ENCODE measurements at regions not wholly inside any gene's neighbourhood (a gene's known extent, or its start where the extent isn't known, plus 50 kb on each side); places are given as distances from the start of the nearest gene placed in this dataset.
"Not testable (repeated sequence)": the region's sequence is repeated elsewhere in the genome, so short reads cannot be mapped to it uniquely, and the experiment has no call there.

DNA sequence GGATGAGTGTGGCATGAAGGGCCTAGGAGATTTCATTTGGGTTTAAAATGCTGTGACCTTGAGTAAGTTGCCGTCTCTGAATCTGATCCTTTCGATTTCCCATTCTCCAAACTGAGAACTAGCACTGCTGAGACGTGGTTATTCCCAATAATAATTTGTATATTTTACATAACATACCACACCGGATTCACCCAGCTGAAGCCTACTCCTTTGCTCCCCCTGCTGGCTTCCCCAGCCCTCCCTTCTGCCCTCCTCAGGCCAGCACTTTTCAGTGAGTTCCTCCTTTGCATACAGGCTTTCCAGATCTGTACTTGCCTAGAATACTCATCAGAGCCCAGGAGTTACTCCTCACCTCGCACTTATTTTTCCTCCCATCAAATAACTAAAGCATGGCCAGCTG lies 255.1 kb downstream of the OR4F29 start:
- H3K27ac ChIP-seq; H3K9me3 ChIP-seq; H3K27me3 ChIP-seq; DNase-seq; H3K4me3 ChIP-seq; intact Hi-C loops (cut with DNase I); H3K36me3 ChIP-seq; H3K4me1 ChIP-seq (ENCODE audit: insufficient read depth): not testable (repeated sequence)
- no CpG with 5 or more reads among the region's 5 CpGs for WGBS, 3 donors

DNA sequence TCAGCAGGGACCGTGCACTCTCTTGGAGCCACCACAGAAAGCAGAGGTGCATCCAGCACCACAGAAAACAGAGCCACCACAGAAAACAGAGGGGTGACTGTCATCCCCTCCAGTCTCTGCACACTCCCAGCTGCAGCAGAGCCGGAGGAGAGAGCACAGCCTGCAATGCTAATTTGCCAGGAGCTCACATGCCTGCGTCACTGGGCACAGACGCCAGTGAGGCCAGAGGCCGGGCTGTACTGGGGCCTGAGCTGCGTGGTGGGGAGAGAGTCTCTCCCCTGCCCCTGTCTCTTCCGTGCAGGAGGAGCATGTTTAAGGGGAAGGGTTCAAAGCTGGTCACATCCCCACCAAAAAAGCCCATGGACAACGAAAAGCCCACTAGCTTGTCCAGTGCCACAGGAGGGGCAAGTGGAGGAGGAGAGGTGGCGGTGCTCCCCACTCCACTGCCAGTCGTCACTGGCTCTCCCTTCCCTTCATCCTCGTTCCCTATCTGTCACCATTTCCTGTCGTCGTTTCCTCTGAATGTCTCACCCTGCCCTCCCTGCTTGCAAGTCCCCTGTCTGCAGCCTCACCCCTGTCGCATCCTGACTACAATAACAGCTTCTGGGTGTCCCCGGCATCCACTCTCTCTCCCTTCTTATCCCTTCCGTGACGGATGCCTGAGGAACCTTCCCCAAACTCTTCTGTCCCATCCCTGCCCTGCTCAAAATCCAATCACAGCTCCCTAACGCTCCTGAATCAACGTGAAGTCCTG lies 260.0 kb downstream of the OR4F29 start:
- H3K27ac ChIP-seq; H3K4me1 ChIP-seq (ENCODE audit: insufficient read depth); intact Hi-C loops (cut with DNase I); H3K4me3 ChIP-seq; H3K36me3 ChIP-seq; H3K27me3 ChIP-seq; H3K9me3 ChIP-seq: not testable (repeated sequence)
- DNase-seq = peak in 4 of 5 donors; percentile 15 to 46 (median 24)
- 63 to 78% (median 72%) methylated on average over 15 to 17 of the region's 19 CpGs for WGBS, 3 donors

DNA sequence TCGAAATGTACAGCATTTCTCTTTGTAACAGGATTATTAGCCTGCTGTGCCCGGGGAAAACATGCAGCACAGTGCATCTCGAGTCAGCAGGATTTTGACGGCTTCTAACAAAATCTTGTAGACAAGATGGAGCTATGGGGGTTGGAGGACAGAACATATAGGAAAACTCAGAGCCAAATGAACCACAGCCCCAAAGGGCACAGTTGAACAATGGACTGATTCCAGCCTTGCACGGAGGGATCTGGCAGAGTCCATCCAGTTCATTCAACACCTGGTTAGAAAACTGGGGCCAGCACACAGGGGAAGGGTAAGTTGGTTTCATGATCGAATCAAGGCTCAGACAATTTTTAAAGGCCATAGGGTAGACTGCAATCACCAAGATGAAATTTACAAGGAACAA lies 260.8 kb downstream of the OR4F29 start:
- WGBS, 3 donors = 66 to 71% (median 70%) methylated on average over 4 to 5 of the region's 6 CpGs

DNA sequence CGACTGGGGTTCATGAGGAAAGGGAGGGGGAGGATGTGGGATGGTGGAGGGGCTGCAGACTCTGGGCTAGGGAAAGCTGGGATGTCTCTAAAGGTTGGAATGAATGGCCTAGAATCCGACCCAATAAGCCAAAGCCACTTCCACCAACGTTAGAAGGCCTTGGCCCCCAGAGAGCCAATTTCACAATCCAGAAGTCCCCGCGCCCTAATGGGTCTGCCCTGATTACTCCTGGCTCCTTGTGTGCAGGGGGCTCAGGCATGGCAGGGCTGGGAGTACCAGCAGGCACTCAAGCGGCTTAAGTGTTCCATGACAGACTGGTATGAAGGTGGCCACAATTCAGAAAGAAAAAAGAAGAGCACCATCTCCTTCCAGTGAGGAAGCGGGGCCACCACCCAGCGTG lies 261.6 kb downstream of the OR4F29 start:
- H3K27ac ChIP-seq; intact Hi-C loops (cut with DNase I); H3K27me3 ChIP-seq; H3K4me3 ChIP-seq; H3K9me3 ChIP-seq; H3K4me1 ChIP-seq (ENCODE audit: insufficient read depth); H3K36me3 ChIP-seq: not testable (repeated sequence)
- peak in 1 of 5 donors; percentile 3 for DNase-seq
- 78 to 85% (median 83%) methylated on average over 4 to 5 of the region's 8 CpGs for WGBS, 3 donors

More for the DNA sequence above, 260.8 kb downstream of the OR4F29 start:
- intact Hi-C loops (cut with DNase I); H3K4me1 ChIP-seq (ENCODE audit: insufficient read depth); H3K36me3 ChIP-seq; H3K9me3 ChIP-seq; DNase-seq; H3K4me3 ChIP-seq; H3K27ac ChIP-seq; H3K27me3 ChIP-seq: not testable (repeated sequence)

DNA sequence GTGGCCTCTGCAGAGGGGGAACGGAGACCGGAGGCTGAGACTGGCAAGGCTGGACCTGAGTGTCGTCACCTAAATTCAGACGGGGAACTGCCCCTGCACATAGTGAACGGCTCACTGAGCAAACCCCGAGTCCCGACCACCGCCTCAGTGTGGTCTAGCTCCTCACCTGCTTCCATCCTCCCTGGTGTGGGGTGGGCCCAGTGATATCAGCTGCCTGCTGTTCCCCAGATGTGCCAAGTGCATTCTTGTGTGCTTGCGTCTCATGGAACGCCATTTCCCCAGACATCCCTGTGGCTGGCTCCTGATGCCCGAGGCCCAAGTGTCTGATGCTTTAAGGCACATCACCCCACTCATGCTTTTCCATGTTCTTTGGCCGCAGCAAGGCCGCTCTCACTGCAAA lies 262.2 kb downstream of the OR4F29 start:
- H3K4me1 ChIP-seq (ENCODE audit: insufficient read depth); H3K9me3 ChIP-seq; H3K4me3 ChIP-seq; intact Hi-C loops (cut with DNase I); H3K27ac ChIP-seq; H3K36me3 ChIP-seq; H3K27me3 ChIP-seq: not testable (repeated sequence)
- WGBS, 3 donors = 85 to 91% (median 91%) methylated on average over 5 to 7 of the region's 13 CpGs
- DNase-seq = peak in 2 of 5 donors; percentile 4 to 30

DNA sequence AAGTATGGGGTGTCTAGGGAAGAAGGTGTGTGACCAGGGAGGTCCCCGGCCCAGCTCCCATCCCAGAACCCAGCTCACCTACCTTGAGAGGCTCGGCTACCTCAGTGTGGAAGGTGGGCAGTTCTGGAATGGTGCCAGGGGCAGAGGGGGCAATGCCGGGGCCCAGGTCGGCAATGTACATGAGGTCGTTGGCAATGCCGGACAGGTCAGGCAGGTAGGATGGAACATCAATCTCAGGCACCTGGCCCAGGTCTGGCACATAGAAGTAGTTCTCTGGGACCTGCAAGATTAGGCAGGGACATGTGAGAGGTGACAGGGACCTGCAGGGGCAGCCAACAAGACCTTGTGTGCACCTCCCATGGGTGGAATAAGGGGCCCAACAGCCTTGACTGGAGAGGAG lies 264.2 kb downstream of the OR4F29 start:
- H3K27ac ChIP-seq; intact Hi-C loops (cut with DNase I); H3K36me3 ChIP-seq; H3K4me1 ChIP-seq (ENCODE audit: insufficient read depth); H3K9me3 ChIP-seq; H3K27me3 ChIP-seq; H3K4me3 ChIP-seq: not testable (repeated sequence)
- peak in 2 of 5 donors; percentile 4 to 31 for DNase-seq
- WGBS, 3 donors = 74 to 78% methylated on average over 4 of the region's 6 CpGs; no CpG with 5 or more reads in 1 of the 3 donors

DNA sequence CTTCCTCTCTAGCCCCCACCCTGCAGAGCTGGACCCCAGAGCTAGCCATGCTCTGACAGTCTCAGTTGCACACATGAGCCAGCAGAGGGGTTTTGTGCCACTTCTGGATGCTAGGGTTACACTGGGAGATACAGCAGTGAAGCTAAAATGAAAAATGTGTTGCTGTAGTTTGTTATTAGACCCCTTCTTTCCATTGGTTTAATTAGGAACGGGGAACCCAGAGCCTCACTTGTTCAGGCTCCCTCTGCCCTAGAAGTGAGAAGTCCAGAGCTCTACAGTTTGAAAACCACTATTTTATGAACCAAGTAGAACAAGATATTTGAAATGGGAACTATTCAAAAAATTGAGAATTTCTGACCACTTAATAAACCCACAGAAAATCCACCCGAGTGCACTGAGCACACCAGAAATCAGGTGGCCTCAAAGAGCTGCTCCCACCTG lies 264.8 kb downstream of the OR4F29 start:
- H3K27me3 ChIP-seq; intact Hi-C loops (cut with DNase I); H3K4me1 ChIP-seq (ENCODE audit: insufficient read depth); H3K4me3 ChIP-seq; H3K36me3 ChIP-seq; H3K27ac ChIP-seq; H3K9me3 ChIP-seq: not testable (repeated sequence)
- DNase-seq = peak in 1 of 5 donors; percentile 7
- WGBS, 3 donors = 83 to 85% (median 84%) methylated on average over 2 of the region's 2 CpGs

DNA sequence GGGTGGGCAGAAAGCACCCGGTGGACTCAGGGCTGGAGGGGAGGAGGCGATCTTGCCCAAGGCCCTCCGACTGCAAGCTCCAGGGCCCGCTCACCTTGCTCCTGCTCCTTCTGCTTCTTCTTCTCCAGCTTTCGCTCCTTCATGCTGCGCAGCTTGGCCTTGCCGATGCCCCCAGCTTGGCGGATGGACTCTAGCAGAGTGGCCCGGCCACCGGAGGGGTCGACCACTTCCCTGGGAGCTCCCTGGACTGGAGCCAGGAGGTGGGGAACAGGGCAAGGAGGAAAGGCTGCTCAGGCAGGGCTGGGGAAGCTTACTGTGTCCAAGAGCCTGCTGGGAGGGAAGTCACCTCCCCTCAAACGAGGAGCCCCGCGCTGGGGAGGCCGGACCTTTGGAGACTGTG lies 265.3 kb downstream of the OR4F29 start:
- H3K9me3 ChIP-seq = not testable (repeated sequence)
- DNase-seq = peak in 4 of 5 donors; percentile 6 to 36 (median 26)

DNA sequence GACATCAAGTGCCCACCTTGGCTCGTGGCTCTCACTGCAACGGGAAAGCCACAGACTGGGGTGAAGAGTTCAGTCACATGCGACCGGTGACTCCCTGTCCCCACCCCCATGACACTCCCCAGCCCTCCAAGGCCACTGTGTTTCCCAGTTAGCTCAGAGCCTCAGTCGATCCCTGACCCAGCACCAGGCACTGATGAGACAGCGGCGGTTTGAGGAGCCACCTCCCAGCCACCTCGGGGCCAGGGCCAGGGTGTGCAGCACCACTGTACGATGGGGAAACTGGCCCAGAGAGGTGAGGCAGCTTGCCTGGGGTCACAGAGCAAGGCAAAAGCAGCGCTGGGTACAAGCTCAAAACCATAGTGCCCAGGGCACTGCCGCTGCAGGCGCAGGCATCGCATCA lies 266.0 kb downstream of the OR4F29 start:
- intact Hi-C loops (cut with DNase I) = not testable (repeated sequence)
- DNase-seq = peak in 1 of 5 donors; percentile 7
- 84 to 85% methylated on average over 4 to 5 of the region's 13 CpGs; no CpG with 5 or more reads in 1 of the 3 donors for WGBS, 3 donors

More for the DNA sequence above, 265.3 kb downstream of the OR4F29 start:
- H3K27me3 ChIP-seq; H3K27ac ChIP-seq; H3K4me3 ChIP-seq; intact Hi-C loops (cut with DNase I); H3K4me1 ChIP-seq (ENCODE audit: insufficient read depth); H3K36me3 ChIP-seq: not testable (repeated sequence)
- WGBS, 3 donors = 78 to 89% methylated on average over 8 to 11 of the region's 15 CpGs; no CpG with 5 or more reads in 1 of the 3 donors

DNA sequence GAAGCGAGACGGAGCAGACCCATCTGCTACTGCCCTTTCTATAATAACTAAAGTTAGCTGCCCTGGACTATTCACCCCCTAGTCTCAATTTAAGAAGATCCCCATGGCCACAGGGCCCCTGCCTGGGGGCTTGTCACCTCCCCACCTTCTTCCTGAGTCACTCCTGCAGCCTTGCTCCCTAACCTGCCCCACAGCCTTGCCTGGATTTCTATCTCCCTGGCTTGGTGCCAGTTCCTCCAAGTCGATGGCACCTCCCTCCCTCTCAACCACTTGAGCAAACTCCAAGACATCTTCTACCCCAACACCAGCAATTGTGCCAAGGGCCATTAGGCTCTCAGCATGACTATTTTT lies 267.2 kb downstream of the OR4F29 start:
- not testable (repeated sequence) for H3K4me1 ChIP-seq (ENCODE audit: insufficient read depth)
- DNase-seq = peak in 3 of 5 donors; percentile 13 to 38 (median 13)
- WGBS, 3 donors = 14 to 49% methylated on average over 1 to 3 of the region's 3 CpGs; no CpG with 5 or more reads in 1 of the 3 donors

More for the DNA sequence above, 266.0 kb downstream of the OR4F29 start:
- H3K4me3 ChIP-seq; H3K4me1 ChIP-seq (ENCODE audit: insufficient read depth); H3K9me3 ChIP-seq; H3K27ac ChIP-seq; H3K36me3 ChIP-seq; H3K27me3 ChIP-seq: not testable (repeated sequence)

DNA sequence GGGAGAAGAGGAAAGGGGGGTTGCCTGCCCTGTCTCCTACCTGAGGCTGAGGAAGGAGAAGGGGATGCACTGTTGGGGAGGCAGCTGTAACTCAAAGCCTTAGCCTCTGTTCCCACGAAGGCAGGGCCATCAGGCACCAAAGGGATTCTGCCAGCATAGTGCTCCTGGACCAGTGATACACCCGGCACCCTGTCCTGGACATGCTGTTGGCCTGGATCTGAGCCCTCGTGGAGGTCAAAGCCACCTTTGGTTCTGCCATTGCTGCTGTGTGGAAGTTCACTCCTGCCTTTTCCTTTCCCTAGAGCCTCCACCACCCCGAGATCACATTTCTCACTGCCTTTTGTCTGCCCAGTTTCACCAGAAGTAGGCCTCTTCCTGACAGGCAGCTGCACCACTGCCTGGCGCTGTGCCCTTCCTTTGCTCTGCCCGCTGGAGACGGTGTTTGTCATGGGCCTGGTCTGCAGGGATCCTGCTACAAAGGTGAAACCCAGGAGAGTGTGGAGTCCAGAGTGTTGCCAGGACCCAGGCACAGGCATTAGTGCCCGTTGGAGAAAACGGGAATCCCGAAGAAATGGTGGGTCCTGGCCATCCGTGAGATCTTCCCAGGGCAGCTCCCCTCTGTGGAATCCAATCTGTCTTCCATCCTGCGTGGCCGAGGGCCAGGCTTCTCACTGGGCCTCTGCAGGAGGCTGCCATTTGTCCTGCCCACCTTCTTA lies 267.7 kb downstream of the OR4F29 start:
- 69 to 77% (median 73%) methylated on average over 3 to 10 of the region's 13 CpGs for WGBS, 3 donors
- H3K4me1 ChIP-seq (ENCODE audit: insufficient read depth); intact Hi-C loops (cut with DNase I); H3K4me3 ChIP-seq; H3K9me3 ChIP-seq; H3K27ac ChIP-seq; H3K27me3 ChIP-seq; H3K36me3 ChIP-seq: not testable (repeated sequence)
- peak in 4 of 5 donors; percentile 14 to 36 (median 21) for DNase-seq

More for the DNA sequence above, 267.2 kb downstream of the OR4F29 start:
- H3K4me3 ChIP-seq; H3K27me3 ChIP-seq; H3K9me3 ChIP-seq; H3K36me3 ChIP-seq; H3K27ac ChIP-seq; intact Hi-C loops (cut with DNase I): not testable (repeated sequence)

DNA sequence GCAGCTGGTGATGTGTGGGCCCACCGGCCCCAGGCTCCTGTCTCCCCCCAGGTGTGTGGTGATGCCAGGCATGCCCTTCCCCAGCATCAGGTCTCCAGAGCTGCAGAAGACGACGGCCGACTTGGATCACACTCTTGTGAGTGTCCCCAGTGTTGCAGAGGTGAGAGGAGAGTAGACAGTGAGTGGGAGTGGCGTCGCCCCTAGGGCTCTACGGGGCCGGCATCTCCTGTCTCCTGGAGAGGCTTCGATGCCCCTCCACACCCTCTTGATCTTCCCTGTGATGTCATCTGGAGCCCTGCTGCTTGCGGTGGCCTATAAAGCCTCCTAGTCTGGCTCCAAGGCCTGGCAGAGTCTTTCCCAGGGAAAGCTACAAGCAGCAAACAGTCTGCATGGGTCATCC lies 268.4 kb downstream of the OR4F29 start:
- H3K4me3 ChIP-seq; H3K27ac ChIP-seq; H3K9me3 ChIP-seq; H3K4me1 ChIP-seq (ENCODE audit: insufficient read depth); intact Hi-C loops (cut with DNase I); H3K27me3 ChIP-seq; H3K36me3 ChIP-seq: not testable (repeated sequence)
- 86 to 91% (median 87%) methylated on average over 6 to 9 of the region's 10 CpGs for WGBS, 3 donors
- DNase-seq = peak in 4 of 5 donors; percentile 9 to 33 (median 16)

Data from ovary (tissue), 7 donors.